GM19238 (cell line): ENCODE measurements at regions not wholly inside any gene's neighbourhood (a gene's known extent, or its start where the extent isn't known, plus 50 kb on each side); places are given as distances from the start of the nearest gene placed in this dataset.

ENCODE experiments used
- DNase-seq: peaks from one replicate; pipeline ENCODE4 v3.0.0; 2011; ENCODE audit warnings: low spot score; ENCODE audit not compliant: insufficient read length

GRCh38 chr9:107163370-107163769 lies 119.7 kb upstream of the RAD23B start:
- no peak for DNase-seq

GRCh38 chr9:107169796-107170195 lies 113.3 kb upstream of the RAD23B start:
- no peak for DNase-seq

- no peak for DNase-seq
Observed at GRCh38 chr9:107170801-107171200, 112.3 kb upstream of the RAD23B start.

GRCh38 chr9:107172160-107172978 lies 110.7 kb upstream of the RAD23B start:
- DNase-seq = peak; percentile 13

- no peak for DNase-seq
Observed at GRCh38 chr9:107172979-107173347, 110.1 kb upstream of the RAD23B start.

DNA sequence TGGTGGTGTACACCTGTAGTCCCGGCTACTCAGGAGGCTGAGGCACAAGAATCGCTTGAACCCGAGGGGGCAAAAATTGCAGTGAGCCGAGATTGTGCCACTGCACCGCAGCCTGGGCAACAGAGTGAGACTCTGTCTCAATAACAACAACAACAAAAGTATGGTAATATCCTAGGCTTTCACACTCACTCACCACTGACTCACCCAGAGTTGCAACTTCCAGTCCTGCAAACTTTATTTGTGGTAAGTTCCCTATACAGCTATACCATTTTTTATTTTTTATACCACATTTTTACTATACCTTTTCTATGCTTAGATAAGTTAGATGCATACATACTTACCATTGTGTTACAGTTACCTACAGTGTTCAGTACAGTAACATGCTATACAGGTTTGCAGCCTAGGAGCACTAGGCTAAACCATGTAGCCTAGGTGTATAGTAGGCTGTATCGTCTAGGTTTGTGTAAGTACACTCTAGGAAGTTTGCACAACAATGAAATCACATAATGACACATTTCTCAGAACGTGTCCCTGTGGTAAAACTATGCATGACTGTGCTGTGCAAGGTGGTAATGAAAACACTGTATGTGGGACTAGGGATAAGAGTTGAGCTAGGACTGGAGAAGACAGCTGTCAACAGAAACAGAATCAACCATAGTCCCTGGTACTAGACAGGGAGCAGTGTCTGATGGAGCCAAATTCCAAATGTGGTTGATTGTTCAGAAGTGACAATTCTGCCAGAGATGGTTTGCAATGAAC lies 109.5 kb upstream of the RAD23B start:
- no peak for DNase-seq

DNA sequence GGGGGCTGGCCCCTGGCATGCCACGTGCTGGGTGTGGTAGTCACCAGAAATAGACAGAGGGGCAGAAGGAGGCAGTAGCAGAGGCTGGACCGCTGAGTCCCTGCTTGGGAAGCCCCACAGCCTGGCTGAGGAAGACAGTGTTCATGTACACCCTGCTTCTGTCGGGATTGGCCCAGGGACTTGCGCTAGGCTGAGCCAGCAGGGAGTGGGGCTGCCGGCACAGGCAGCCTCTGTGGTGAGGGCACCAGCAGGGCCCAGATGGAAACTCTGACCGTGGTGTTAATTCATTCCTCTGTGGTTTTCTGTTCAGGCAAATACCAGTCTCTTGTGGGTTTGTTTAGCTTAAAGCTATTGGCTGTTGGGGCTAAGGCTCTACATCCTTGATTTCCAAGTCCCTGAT lies 108.6 kb upstream of the RAD23B start:
- no peak for DNase-seq

- no peak for DNase-seq
Observed at GRCh38 chr9:107175041-107175440, 108.0 kb upstream of the RAD23B start.

- DNase-seq = no peak
Observed at GRCh38 chr9:107175816-107176435, 107.2 kb upstream of the RAD23B start.

- no peak for DNase-seq
Observed at GRCh38 chr9:107176436-107177151, 106.5 kb upstream of the RAD23B start.

DNA sequence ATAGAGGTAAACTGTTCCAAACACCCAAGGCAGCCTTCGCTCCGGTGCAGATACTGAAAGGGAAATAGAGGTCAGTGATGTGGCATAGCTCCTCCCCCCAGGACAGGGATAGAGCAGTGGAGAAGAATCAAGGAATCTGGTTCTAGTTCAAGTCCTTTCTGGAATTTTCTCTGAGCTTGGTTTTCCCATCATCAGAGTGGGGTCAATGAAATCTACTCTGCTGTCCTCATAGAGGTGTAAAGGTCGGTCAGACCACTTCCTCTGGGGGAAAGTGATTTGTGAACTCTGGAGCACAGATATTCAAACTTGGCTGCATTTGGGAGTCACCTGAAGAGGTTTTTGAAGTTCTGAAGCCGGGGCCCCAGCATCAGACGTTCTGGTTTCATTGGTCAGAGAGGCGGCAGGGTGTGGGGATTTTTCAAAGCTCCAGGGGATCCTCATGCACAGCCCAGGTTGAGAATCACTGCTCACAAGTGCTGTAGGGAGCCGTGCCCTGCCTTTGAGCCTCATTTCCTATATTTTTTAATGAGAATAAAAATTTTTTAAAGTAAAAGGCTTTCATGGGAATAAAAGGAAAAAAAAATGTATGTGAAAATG lies 105.7 kb upstream of the RAD23B start:
- no peak for DNase-seq

DNA sequence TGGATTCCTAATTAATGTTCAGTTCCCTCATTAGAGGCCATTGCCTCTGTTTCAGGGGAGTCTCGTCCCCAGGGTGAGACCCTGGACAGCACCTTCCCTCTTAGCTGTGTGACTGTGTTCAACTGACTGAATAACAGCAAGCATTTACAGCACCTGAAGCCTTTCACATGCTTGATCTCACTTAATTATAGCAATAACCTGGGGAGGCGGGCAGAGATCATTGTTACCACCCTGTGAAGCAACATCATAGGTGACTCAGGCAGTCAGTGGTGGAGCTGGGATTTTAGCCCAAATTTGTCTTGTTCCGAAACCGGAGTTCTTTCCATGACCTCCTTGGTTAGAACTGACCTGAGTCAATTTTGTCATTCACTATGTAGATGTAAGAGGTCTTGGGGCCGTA lies 105.2 kb upstream of the RAD23B start:
- no peak for DNase-seq

DNA sequence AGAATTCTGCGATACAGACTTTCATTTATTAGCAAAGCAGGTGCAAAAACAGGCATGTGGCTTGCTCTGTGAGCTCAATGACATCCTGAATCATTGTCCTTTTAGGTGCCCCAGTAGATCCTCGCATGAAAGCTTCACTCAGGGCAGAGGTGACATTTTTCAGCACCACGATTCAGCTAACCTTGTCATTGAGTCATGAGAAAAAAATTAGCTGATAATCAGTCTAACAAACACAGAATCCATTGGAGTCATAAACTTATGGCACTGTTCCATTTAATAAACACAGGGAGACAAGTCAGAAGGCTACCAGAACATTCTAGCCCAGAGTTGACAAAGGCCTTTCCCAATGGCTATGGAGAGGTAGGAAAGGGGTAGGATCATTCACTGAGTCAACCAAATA lies 104.8 kb upstream of the RAD23B start:
- DNase-seq = no peak

GRCh38 chr9:107180206-107180605 lies 102.9 kb upstream of the RAD23B start:
- DNase-seq = no peak

GRCh38 chr9:107183176-107183575 lies 99.9 kb upstream of the RAD23B start:
- DNase-seq = no peak

- no peak for DNase-seq
Observed at GRCh38 chr9:107188376-107188775, 94.7 kb upstream of the RAD23B start.

DNA sequence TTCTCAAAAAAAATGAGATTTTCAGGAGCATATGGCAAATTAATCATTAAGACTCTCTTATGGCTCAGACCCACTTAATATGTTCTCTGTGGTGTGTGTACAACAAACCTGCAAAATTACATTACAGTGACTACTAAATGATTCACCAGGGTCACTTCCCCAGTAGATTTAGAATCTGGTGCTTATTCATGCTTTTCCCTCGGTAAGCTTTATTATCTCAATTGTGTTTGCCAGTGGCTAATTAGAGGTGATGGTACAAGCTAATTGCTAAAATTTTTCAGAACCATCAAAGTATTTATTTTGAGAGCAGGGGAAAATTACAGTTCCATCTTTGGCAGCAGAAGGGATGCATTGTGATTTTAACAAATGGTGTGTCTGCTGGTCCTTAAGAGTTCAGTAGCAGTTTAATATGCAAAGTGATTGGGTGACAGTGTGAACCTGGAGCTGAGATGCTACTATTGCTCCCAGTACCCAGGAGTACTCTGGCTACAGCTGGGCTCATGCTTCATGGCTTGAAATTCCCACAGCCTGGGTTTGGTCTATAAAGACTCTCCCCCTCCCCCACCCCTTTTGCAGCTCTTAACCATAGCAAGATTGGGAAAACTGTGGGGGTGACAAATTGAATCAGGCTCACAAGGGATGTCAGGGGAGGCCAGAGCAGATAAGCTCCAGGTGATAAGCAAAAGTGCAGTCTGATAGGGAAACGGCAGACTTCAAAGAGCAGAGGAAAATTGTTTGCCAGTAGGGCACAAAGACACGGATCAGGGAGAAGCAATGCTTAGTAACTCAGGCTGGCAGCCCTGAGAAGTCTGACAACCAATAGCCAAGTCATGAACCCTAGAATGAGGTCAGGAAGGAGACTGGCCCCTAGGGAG lies 92.8 kb upstream of the RAD23B start:
- DNase-seq = no peak

- no peak for DNase-seq
Observed at GRCh38 chr9:107190936-107191290, 92.2 kb upstream of the RAD23B start.

- no peak for DNase-seq
Observed at GRCh38 chr9:107193251-107193650, 89.8 kb upstream of the RAD23B start.

DNA sequence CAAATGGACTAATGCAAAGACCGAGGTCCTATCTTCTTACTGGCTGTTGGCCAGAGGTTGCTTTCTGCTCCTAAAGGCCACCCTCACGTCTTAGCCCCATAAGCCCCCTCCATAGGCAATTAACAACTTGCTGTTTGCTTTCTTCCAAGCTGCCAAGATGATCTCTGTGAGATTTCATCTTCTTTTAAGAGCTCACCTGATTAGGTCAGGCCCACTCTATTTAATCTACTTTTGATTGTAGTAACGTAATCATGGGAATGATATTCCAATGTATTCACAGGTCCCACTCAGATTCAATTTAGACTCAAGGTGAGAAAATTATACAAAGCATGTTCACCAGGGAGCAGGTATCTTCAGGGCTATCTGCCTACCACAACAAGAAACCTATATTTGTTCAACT lies 84.4 kb upstream of the RAD23B start:
- DNase-seq = no peak
